ENCODE measurements at regions not wholly inside any gene's neighbourhood (a gene's known extent, or its start where the extent isn't known, plus 50 kb on each side); places are given as distances from the start of the nearest gene placed in this dataset.

DNA sequence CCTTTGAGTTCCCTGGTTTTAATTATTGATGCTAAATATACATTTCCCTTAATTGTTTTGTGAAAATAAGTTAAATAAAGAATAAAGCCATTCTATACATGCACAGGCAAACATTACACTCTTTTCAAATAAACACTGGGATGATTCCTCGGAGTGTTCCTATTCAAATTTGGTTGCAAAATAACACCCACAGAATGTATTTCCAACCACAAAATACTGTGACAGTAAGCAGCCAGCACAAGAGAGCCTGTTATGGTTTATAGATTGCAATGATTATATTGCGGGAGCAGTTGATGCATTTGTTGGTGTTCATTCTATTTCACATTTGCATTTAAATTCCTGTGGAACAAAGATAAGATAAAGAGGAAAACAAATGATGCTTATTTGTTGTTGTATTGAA is 632.6 kb upstream of the WWC1 start:
- Histone ChIP-seq H3K36me3 (no peaks in the 10 kb centered on the region), H3K27me3 (no peaks in the 10 kb centered on the region), H3K27ac (no peak overlapping the region), H3K4me3 (no peak overlapping the region), H3K4me1 (no peaks in the 10 kb centered on the region), H3K9me3 (no peaks in the 10 kb centered on the region)
- ATAC-seq (no peak), DNase-seq (no peak)
- in situ Hi-C loops (cut with MboI; ENCODE audit: low sequenced_read_pairs in 4 of 4): no loop called here
- no peak for TF ChIP-seq POLR2A (IDR thresholded peaks at IDR 0.05)
- TF ChIP-seq, protein P1, sequence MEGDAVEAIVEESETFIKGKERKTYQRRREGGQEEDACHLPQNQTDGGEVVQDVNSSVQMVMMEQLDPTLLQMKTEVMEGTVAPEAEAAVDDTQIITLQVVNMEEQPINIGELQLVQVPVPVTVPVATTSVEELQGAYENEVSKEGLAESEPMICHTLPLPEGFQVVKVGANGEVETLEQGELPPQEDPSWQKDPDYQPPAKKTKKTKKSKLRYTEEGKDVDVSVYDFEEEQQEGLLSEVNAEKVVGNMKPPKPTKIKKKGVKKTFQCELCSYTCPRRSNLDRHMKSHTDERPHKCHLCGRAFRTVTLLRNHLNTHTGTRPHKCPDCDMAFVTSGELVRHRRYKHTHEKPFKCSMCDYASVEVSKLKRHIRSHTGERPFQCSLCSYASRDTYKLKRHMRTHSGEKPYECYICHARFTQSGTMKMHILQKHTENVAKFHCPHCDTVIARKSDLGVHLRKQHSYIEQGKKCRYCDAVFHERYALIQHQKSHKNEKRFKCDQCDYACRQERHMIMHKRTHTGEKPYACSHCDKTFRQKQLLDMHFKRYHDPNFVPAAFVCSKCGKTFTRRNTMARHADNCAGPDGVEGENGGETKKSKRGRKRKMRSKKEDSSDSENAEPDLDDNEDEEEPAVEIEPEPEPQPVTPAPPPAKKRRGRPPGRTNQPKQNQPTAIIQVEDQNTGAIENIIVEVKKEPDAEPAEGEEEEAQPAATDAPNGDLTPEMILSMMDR (IDR thresholded peaks at IDR 0.05 in 4 of 5, conservative IDR thresholded peaks at IDR 0.05 in 1 of 5): no peak
- intact Hi-C loops (cut with DNase I; ENCODE audit: low total_unique reads): no loop called here

DNA sequence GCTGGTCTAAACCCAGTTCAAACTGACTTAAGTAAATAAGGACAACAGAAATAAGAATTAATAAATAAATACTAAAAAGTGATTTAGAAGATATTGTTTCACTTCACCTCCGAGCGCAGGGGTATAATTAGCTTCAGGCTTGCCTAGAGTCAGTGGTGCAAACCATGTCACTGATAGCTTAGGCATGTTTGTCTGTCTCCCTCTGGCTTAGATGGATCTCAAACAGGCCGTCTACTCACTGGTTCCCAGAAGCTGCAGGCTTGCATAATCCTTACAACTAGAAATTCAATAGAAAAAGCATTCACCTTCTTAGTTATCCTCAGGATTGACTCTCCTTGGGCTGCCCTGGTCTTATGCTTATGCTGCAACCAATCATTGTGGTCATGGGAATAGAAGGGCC is 629.8 kb upstream of the WWC1 start:
- Histone ChIP-seq H3K4me3 (no peak overlapping the region), H3K9me3 (no peaks in the 10 kb centered on the region), H3K4me1 (no peaks in the 10 kb centered on the region), H3K27ac (no peak overlapping the region), H3K27me3 (no peaks in the 10 kb centered on the region), H3K36me3 (no peaks in the 10 kb centered on the region)
- ATAC-seq (no peak), DNase-seq (no peak)
- in situ Hi-C loops (cut with MboI; ENCODE audit: low sequenced_read_pairs in 4 of 4) (no loop called here), intact Hi-C loops (cut with DNase I; ENCODE audit: low total_unique reads) (no loop called here)
- no peak for TF ChIP-seq POLR2A (IDR thresholded peaks at IDR 0.05)
- TF ChIP-seq, protein P1 (IDR thresholded peaks at IDR 0.05 in 4 of 5, conservative IDR thresholded peaks at IDR 0.05 in 1 of 5): no peak

DNA sequence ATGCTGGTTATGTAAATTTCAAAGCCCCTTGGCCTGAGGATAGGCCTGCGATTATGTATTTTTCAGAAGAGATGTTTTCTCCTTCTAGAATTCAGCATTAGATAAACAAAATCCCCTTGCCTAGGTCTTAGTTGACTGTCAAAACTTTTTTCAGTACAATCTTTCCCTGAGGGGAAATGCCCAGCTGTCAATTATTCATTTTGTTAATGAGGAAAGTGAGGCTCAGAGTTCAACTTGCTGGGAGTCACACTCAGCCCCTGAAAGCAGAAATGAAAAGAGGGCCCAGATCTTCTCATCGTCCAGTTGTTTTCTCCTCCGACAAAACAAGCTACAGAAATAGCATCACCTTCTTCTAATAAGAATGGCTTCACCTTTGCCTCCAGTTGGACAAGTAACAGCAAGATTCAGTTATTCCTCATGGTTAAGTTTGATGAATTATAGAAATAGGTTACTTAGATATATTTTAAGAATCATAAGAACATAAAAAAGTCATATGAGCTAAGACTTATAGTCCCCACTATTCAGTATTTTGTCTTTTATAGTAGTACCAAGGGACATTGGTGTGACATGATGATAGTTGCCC is 627.1 kb upstream of the WWC1 start:
- intact Hi-C loops (cut with DNase I; ENCODE audit: low total_unique reads) (no loop called here), in situ Hi-C loops (cut with MboI; ENCODE audit: low sequenced_read_pairs in 4 of 4) (no loop called here)
- Histone ChIP-seq H3K36me3 (no peaks in the 10 kb centered on the region), H3K4me1 (no peaks in the 10 kb centered on the region), H3K27me3 (no peaks in the 10 kb centered on the region), H3K27ac (no peak overlapping the region), H3K9me3 (no peaks in the 10 kb centered on the region), H3K4me3 (no peak overlapping the region)
- no peak for ATAC-seq
- no peak for TF ChIP-seq POLR2A (IDR thresholded peaks at IDR 0.05)
- TF ChIP-seq, protein P1 (IDR thresholded peaks at IDR 0.05 in 4 of 5, conservative IDR thresholded peaks at IDR 0.05 in 1 of 5): no peak
- DNase-seq: no peak

DNA sequence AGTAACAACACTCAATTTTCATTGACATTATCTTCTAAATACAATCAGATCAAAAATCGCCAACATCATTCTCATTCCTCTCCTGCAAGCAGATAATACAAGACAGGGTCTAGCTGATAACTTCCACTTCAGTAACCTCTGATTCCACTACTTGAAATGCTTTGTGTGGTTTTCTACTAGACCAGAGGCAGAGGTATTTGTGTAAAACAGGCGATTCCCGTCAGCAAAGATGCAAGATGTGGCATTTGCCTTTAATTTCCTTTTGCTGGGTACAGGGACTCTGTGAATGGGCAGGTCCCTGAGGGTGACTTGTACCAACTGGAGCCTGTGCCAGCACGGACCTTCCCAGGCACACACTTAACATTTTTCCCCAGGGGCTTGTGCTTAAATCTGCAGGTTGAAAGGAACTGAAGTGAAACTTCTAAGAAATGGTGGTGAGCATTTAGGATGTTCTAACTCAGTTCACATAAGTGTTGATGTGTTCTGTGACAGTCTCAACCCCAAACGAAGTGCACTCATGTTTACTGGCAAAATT is 625.5 kb upstream of the WWC1 start:
- no peak for ATAC-seq
- in situ Hi-C loops (cut with MboI; ENCODE audit: low sequenced_read_pairs in 4 of 4) (no loop called here), intact Hi-C loops (cut with DNase I; ENCODE audit: low total_unique reads) (no loop called here)
- Histone ChIP-seq H3K4me3 (no peak overlapping the region), H3K9me3 (no peaks in the 10 kb centered on the region), H3K27ac (no peak overlapping the region), H3K36me3 (no peaks in the 10 kb centered on the region), H3K27me3 (no peaks in the 10 kb centered on the region), H3K4me1 (no peaks in the 10 kb centered on the region)
- DNase-seq: no peak
- TF ChIP-seq POLR2A (IDR thresholded peaks at IDR 0.05): no peak
- TF ChIP-seq, protein P1 (IDR thresholded peaks at IDR 0.05 in 4 of 5, conservative IDR thresholded peaks at IDR 0.05 in 1 of 5): no peak

DNA sequence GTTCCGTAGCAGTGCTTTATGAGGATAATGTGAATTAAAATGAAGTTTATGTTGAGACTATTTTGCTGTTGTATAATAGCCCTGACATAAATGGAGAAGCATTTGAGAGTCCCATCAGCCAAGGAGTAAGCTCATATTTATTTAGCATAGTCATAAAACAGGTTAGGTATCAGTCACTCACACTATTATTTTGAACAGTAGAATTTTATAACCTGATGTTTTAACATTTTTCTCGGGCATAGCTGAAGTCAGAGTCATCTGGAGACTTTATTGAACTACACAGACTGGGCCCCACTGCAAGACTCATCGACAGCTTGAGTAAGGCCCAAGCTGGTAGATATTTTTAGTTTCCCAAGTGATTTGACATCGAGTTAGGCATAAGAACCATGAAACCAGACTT is 620.3 kb upstream of the WWC1 start:
- in situ Hi-C loops (cut with MboI; ENCODE audit: low sequenced_read_pairs in 4 of 4) (no loop called here), intact Hi-C loops (cut with DNase I; ENCODE audit: low total_unique reads) (no loop called here)
- Histone ChIP-seq H3K27ac (no peak overlapping the region), H3K36me3 (no peaks in the 10 kb centered on the region), H3K4me1 (no peaks in the 10 kb centered on the region), H3K9me3 (no peaks in the 10 kb centered on the region), H3K4me3 (no peak overlapping the region), H3K27me3 (no peaks in the 10 kb centered on the region)
- ATAC-seq (no peak), DNase-seq (no peak)
- TF ChIP-seq, protein P1 (IDR thresholded peaks at IDR 0.05 in 4 of 5, conservative IDR thresholded peaks at IDR 0.05 in 1 of 5): no peak
- no peak for TF ChIP-seq POLR2A (IDR thresholded peaks at IDR 0.05)

Data from gastrocnemius medialis (tissue), 4 donors.